ENCODE measurements at regions not wholly inside any gene's neighbourhood (a gene's known extent, or its start where the extent isn't known, plus 50 kb on each side); places are given as distances from the start of the nearest gene placed in this dataset.

- no peak for DNase-seq (ENCODE audit: low read depth, low spot score)
- no peak overlapping the region; the same call in 1 of the 2 replicates for H2AFZ ChIP-seq (ENCODE audit: control insufficient read depth, low read depth, low read length)
- H3K4me2 ChIP-seq (ENCODE audit: control insufficient read depth, insufficient read depth), result no peak overlapping the region
- intact Hi-C loops (cut with micrococcal nuclease; ENCODE audit: unreplicated experiment) (loop anchor here (2.0 to 5.0 kb wide), 3 partner anchors 471 to 711 kb away; no protein-coding TSS in a partner anchor), in situ Hi-C loops (cut with MboI) (no loop called here)
- 9% methylated on average over 5 of the region's 5 CpGs for WGBS (ENCODE audit: insufficient coverage, insufficient replicate concordance, low lambda C conversion rate, missing lambda C conversion rate)
- H3K4me1 ChIP-seq (ENCODE audit: control insufficient read depth, insufficient read depth, low read length), result no peaks in the 10 kb centered on the region
- H4K20me1 ChIP-seq (ENCODE audit: control insufficient read depth, insufficient read depth), result no peaks in the 10 kb centered on the region
- peak; percentile 94 for FAIRE-seq
- no peak overlapping the region for H3K27ac ChIP-seq (ENCODE audit: control insufficient read depth, insufficient read depth)
- ChIA-PET SMC1A (ENCODE audit: uncharacterized antibody, unreplicated experiment) (interaction anchor here (0.7 to 4.3 kb wide), 39 partner anchors 8 to 786 kb away, joined by 3 to 72 read pairs (median 5); partner anchors contain the start of gene NME7), CTCF (interaction anchor here (0.6 to 5.6 kb wide), 64 partner anchors 9 to 908 kb away, joined by 3 to 112 read pairs (median 4); partner anchors contain the start of genes BLZF1, DPT and NME7), RAD21 (ENCODE audit: unreplicated experiment) (interaction anchor here (0.6 to 3.4 kb wide), 29 partner anchors 8 to 711 kb away, joined by 3 to 58 read pairs (median 4); no protein-coding TSS in a partner anchor), POLR2A (no interaction called here)
- H3K79me2 ChIP-seq (ENCODE audit: control insufficient read depth, insufficient read depth, low read length), result no peaks in the 10 kb centered on the region
- H3K36me3 ChIP-seq (ENCODE audit: control insufficient read depth in 2 of 2, insufficient read depth in 2 of 2, low read length in 1 of 2), result no peaks in the 10 kb centered on the region
- peak; percentile 64 to 80 (median 73) for TF ChIP-seq CTCF (IDR thresholded peaks at IDR 0.05 in 2 of 3, conservative IDR thresholded peaks at IDR 0.05 in 1 of 3; ENCODE audit: control insufficient read depth in 2 of 3, extremely low read depth in 1 of 3, insufficient read depth in 1 of 3, low read depth in 3 of 3, low read length in 3 of 3)
- peak; percentile 85 for TF ChIP-seq YY1 (IDR thresholded peaks at IDR 0.05; ENCODE audit: low read depth, low read length)
- no peak for TF ChIP-seq ATF3 (IDR thresholded peaks at IDR 0.05; ENCODE audit: borderline replicate concordance, extremely low read depth, low read depth, low read length)
- peak; percentile 65 for TF ChIP-seq RAD21 (IDR thresholded peaks at IDR 0.05; ENCODE audit: insufficient read depth, low read depth, low read length)
- no peak for TF ChIP-seq HDAC6 (IDR thresholded peaks at IDR 0.05; ENCODE audit: unreplicated experiment)
- no peak for TF ChIP-seq ZBTB4 (CRISPR knock-in tag; IDR thresholded peaks at IDR 0.05)
- peak; percentile 66 for TF ChIP-seq SMC3 (IDR thresholded peaks at IDR 0.05; ENCODE audit: borderline replicate concordance, low read length)
- H3K4me3 ChIP-seq, result no peak overlapping the region
- peak; percentile 92 for ATAC-seq
- H3K9ac ChIP-seq (ENCODE audit: control insufficient read depth, insufficient read depth, low read length), result no peak overlapping the region
- no TSS peak for BruUV-seq (replicated peaks)
- H3K9me3 ChIP-seq (replicated peaks; ENCODE audit: control insufficient read depth, insufficient read depth, low read length), result no peaks in the 10 kb centered on the region
- H3K27me3 ChIP-seq (replicated peaks in 1 of 2; ENCODE audit: control insufficient read depth in 2 of 2, insufficient read depth in 2 of 2, low read length in 1 of 2), result no peaks in the 10 kb centered on the region
Measured at GRCh38 chr1:168637350-168637991, 61.1 kb downstream of the XCL1 start.
